ENCODE measurements at regions not wholly inside any gene's neighbourhood (a gene's known extent, or its start where the extent isn't known, plus 50 kb on each side); places are given as distances from the start of the nearest gene placed in this dataset.
"Not testable (repeated sequence)": the region's sequence is repeated elsewhere in the genome, so short reads cannot be mapped to it uniquely, and the experiment has no call there.

GRCh38 chr7:54145716-54146115, 396.5 kb upstream of the VSTM2A start:
- DNase-seq, result no peak

GRCh38 chr7:54153462-54153861, 388.7 kb upstream of the VSTM2A start:
- no peak for DNase-seq

- DNase-seq, result no peak
These were observed 383.1 kb upstream of the VSTM2A start for GRCh38 chr7:54159088-54159487.

GRCh38 chr7:54161621-54162020, 380.6 kb upstream of the VSTM2A start:
- DNase-seq, result no peak

GRCh38 chr7:54166419-54166818, 375.8 kb upstream of the VSTM2A start:
- no peak for DNase-seq

GRCh38 chr7:54179321-54180029, 362.7 kb upstream of the VSTM2A start:
- no peak for DNase-seq

GRCh38 chr7:54180796-54181195, 361.4 kb upstream of the VSTM2A start:
- DNase-seq, result no peak

GRCh38 chr7:54183055-54183454, 359.1 kb upstream of the VSTM2A start:
- no peak for DNase-seq

- DNase-seq, result no peak
These were observed 355.8 kb upstream of the VSTM2A start for GRCh38 chr7:54186336-54186735.

- no peak for DNase-seq
These were observed 354.1 kb upstream of the VSTM2A start for GRCh38 chr7:54187886-54188685.

GRCh38 chr7:54188843-54189242, 353.3 kb upstream of the VSTM2A start:
- DNase-seq, result no peak

- no peak for DNase-seq
These were observed 352.8 kb upstream of the VSTM2A start for GRCh38 chr7:54189330-54189729.

- no peak for DNase-seq
These were observed 340.7 kb upstream of the VSTM2A start for GRCh38 chr7:54201501-54201900.

GRCh38 chr7:54215424-54215823, 326.8 kb upstream of the VSTM2A start:
- no peak for DNase-seq

GRCh38 chr7:54226030-54226429, 316.1 kb upstream of the VSTM2A start:
- not testable (repeated sequence) for DNase-seq

GRCh38 chr7:54242776-54243175, 299.4 kb upstream of the VSTM2A start:
- no peak for DNase-seq

- DNase-seq, result no peak
These were observed 297.2 kb upstream of the VSTM2A start for GRCh38 chr7:54245020-54245419.

- DNase-seq, result no peak
These were observed 292.5 kb upstream of the VSTM2A start for GRCh38 chr7:54249686-54250085.

- no peak for DNase-seq
These were observed 289.7 kb upstream of the VSTM2A start for GRCh38 chr7:54252256-54253035.

GRCh38 chr7:54253036-54253373, 289.2 kb upstream of the VSTM2A start:
- no peak for DNase-seq

- no peak for DNase-seq
These were observed 286.9 kb upstream of the VSTM2A start for GRCh38 chr7:54255242-54255641.

GRCh38 chr7:54259185-54259584, 283.0 kb upstream of the VSTM2A start:
- DNase-seq, result no peak

- DNase-seq, result no peak
These were observed 281.2 kb upstream of the VSTM2A start for GRCh38 chr7:54260941-54261371.

- no peak for DNase-seq
These were observed 263.3 kb upstream of the VSTM2A start for GRCh38 chr7:54278847-54279246.

Data from NCI-H1048 (cell line).